ENCODE measurements at regions not wholly inside any gene's neighbourhood (a gene's known extent, or its start where the extent isn't known, plus 50 kb on each side); places are given as distances from the start of the nearest gene placed in this dataset.

GRCh38 chr9:134227451-134228411, 63.4 kb upstream of the RNU6ATAC start:
- DNase-seq (ENCODE audit: low read depth), result no peak
- TF ChIP-seq CTCF (conservative IDR thresholded peaks at IDR 0.05; ENCODE audit: low read depth, low read length), result no peak
- no peak overlapping the region for H3K4me3 ChIP-seq (ENCODE audit: low read length)

- TF ChIP-seq CTCF (conservative IDR thresholded peaks at IDR 0.05; ENCODE audit: low read depth, low read length), result no peak
- no peak for DNase-seq (ENCODE audit: low read depth)
Measured at GRCh38 chr9:134228649-134229048, 64.3 kb upstream of the RNU6ATAC start.

GRCh38 chr9:134229466-134230091, 65.2 kb upstream of the RNU6ATAC start:
- DNase-seq (ENCODE audit: low read depth), result no peak
- no peak for TF ChIP-seq CTCF (conservative IDR thresholded peaks at IDR 0.05; ENCODE audit: low read depth, low read length)
- H3K4me3 ChIP-seq (ENCODE audit: low read length), result no peak overlapping the region

More at GRCh38 chr9:134228649-134229048, 64.3 kb upstream of the RNU6ATAC start:
- no peak overlapping the region for H3K4me3 ChIP-seq (ENCODE audit: low read length)

GRCh38 chr9:134230092-134230941, 66.0 kb upstream of the RNU6ATAC start:
- no peak overlapping the region for H3K4me3 ChIP-seq (ENCODE audit: low read length)
- DNase-seq (ENCODE audit: low read depth), result no peak
- no peak for TF ChIP-seq CTCF (conservative IDR thresholded peaks at IDR 0.05; ENCODE audit: low read depth, low read length)

- no peak for TF ChIP-seq CTCF (conservative IDR thresholded peaks at IDR 0.05; ENCODE audit: low read depth, low read length)
- H3K4me3 ChIP-seq (ENCODE audit: low read length), result no peak overlapping the region
- no peak for DNase-seq (ENCODE audit: low read depth)
Measured at GRCh38 chr9:134230942-134231325, 66.6 kb upstream of the RNU6ATAC start.

- no peak overlapping the region for H3K4me3 ChIP-seq (ENCODE audit: low read length)
- no peak for DNase-seq (ENCODE audit: low read depth)
- no peak for TF ChIP-seq CTCF (conservative IDR thresholded peaks at IDR 0.05; ENCODE audit: low read depth, low read length)
Measured at GRCh38 chr9:134231330-134231745, 67.0 kb upstream of the RNU6ATAC start.
